Ovary (tissue), 3 donors: ENCODE measurements at regions not wholly inside any gene's neighbourhood (a gene's known extent, or its start where the extent isn't known, plus 50 kb on each side); places are given as distances from the start of the nearest gene placed in this dataset.
"Not testable (repeated sequence)": the region's sequence is repeated elsewhere in the genome, so short reads cannot be mapped to it uniquely, and the experiment has no call there.

Source experiments
- EP300 ChIP-seq: sonication (generic); formaldehyde crosslinking; IDR thresholded peaks from one replicate; pipeline ENCODE4 v1.6.1; 2017; ENCODE audit warnings: antibody characterized with exemption
- POLR2A ChIP-seq: fragments of 450-650 bp; IDR thresholded peaks from one replicate; pipeline ENCODE4 v1.6.1; 2017; ENCODE audit warnings: antibody characterized with exemption, mild to moderate bottlenecking, moderate library complexity
- TF ChIP-seq, protein P1 (sequence below), 3 donors: fragments of 450-650 bp in 2 of 3; fragments of 200-600 bp in 1 of 3; IDR thresholded peaks; one replicate each; pipeline versions ENCODE4 v1.5.1 to v1.8.0; 2016 to 2022; ENCODE audit warnings: antibody characterized with exemption in 3 of 3, mild to moderate bottlenecking in 1 of 3
- donor health status: DM: no; HTN: no; CAD: no.

DNA sequence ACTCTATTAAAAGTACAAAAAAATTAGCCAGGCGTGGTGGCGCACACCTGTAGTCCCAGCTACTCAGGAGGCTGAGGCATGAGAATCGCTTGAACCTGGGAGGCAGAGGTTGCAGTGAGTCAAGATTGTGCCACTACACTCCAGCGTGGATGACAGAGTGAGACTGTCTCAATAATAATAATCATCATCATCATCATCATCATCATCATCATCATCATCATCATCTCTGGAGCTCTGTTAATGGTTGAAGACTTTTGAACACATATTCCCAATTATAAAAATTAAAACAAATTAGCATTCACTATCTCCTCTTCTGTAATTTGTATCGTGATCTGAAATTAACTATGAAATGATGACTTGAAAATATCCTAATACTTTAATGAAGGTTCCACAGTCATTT, 327.8 kb upstream of the TANK start:
- TF ChIP-seq, protein P1, sequence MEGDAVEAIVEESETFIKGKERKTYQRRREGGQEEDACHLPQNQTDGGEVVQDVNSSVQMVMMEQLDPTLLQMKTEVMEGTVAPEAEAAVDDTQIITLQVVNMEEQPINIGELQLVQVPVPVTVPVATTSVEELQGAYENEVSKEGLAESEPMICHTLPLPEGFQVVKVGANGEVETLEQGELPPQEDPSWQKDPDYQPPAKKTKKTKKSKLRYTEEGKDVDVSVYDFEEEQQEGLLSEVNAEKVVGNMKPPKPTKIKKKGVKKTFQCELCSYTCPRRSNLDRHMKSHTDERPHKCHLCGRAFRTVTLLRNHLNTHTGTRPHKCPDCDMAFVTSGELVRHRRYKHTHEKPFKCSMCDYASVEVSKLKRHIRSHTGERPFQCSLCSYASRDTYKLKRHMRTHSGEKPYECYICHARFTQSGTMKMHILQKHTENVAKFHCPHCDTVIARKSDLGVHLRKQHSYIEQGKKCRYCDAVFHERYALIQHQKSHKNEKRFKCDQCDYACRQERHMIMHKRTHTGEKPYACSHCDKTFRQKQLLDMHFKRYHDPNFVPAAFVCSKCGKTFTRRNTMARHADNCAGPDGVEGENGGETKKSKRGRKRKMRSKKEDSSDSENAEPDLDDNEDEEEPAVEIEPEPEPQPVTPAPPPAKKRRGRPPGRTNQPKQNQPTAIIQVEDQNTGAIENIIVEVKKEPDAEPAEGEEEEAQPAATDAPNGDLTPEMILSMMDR (IDR thresholded peaks at IDR 0.05) = not testable (repeated sequence)
- not testable (repeated sequence) for TF ChIP-seq POLR2A, EP300
